Right atrium auricular region (tissue), 2 donors: ENCODE measurements at regions not wholly inside any gene's neighbourhood (a gene's known extent, or its start where the extent isn't known, plus 50 kb on each side); places are given as distances from the start of the nearest gene placed in this dataset.

ENCODE experiments used
- DNase-seq: peaks from one replicate; pipeline ENCODE4 v3.0.0-alpha.2; 2019; ENCODE audit warnings: low spot score
- H3K27ac ChIP-seq, 2 donors: fragments of 200-600 bp; sonication (generic); 1 replicate in 1 of 2; 2 replicates in 1 of 2; pipeline ENCODE4 v1.5.1; 2016 to 2019
- H3K27me3 ChIP-seq, 2 donors: fragments of 200-600 bp; sonication (generic); one replicate each; pipeline versions ENCODE4 v1.5.1 to v1.6.0; 2017 to 2019
- H3K36me3 ChIP-seq: fragments of 200-600 bp; sonication (generic); one replicate; pipeline ENCODE4 v1.5.1; 2016
- H3K4me1 ChIP-seq, 2 donors: fragments of 200-600 bp; sonication (generic); one replicate each; pipeline versions ENCODE4 v1.5.1 to v1.6.0; 2017 to 2019
- H3K4me3 ChIP-seq, 2 donors: fragments of 200-600 bp; sonication (generic); 1 replicate in 1 of 2; 2 replicates in 1 of 2; pipeline ENCODE4 v1.5.1; 2017 to 2019; ENCODE audit warnings: mild to moderate bottlenecking in 1 of 2, moderate library complexity in 1 of 2
- H3K9me3 ChIP-seq, 2 donors: fragments of 200-600 bp; sonication (generic); one replicate each; pipeline ENCODE4 v1.5.1; 2019
- TF ChIP-seq, protein P1 (sequence below), 2 donors: fragments of 200-600 bp; sonication (generic); IDR thresholded peaks; one replicate each; pipeline ENCODE4 v1.5.1; 2019; ENCODE audit warnings: antibody characterized with exemption in 2 of 2

GRCh38 chrX:20511792-20512191 lies 245.1 kb upstream of the RPS6KA3 start:
- H3K27ac ChIP-seq: no peak overlapping the region

DNA sequence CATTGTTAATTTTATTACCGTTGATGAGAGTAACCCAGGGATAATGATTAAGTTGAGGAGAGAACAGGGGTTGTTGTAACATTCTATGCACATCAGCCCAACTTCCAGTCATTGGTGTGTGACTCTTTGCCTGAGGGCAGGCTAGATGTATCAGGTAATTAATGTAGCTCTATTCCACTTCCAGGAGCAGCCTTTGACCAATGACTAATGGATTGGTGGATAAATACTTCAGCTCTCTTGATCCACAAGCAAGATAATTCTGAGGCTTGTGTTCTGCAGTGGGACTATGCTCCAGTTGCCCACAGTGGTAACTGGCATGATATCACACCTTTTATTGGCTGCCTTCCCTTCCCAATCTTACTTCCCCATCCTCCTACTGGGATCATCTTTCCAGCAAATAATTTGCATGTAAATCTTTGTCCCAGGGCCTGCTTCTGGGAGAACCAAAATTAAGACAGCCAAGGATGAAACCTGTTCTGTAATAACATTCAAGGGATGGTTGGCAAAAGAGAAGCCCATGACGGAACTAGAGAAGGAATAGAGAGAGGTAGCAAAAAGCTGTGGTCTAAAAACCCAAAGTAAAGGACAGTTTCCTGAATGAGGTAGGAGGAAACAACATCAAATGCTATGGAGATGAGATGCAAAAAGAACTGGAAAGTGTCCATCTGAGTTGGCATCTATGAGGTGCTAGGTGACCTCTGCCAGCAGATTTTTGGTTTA lies 241.4 kb upstream of the RPS6KA3 start:
- Histone ChIP-seq H3K9me3 (no peaks in the 10 kb centered on the region), H3K27ac (no peak overlapping the region), H3K4me1 (no peaks in the 10 kb centered on the region), H3K4me3 (no peak overlapping the region), H3K36me3 (no peaks in the 10 kb centered on the region), H3K27me3 (no peaks in the 10 kb centered on the region)
- no peak for DNase-seq
- TF ChIP-seq, protein P1, sequence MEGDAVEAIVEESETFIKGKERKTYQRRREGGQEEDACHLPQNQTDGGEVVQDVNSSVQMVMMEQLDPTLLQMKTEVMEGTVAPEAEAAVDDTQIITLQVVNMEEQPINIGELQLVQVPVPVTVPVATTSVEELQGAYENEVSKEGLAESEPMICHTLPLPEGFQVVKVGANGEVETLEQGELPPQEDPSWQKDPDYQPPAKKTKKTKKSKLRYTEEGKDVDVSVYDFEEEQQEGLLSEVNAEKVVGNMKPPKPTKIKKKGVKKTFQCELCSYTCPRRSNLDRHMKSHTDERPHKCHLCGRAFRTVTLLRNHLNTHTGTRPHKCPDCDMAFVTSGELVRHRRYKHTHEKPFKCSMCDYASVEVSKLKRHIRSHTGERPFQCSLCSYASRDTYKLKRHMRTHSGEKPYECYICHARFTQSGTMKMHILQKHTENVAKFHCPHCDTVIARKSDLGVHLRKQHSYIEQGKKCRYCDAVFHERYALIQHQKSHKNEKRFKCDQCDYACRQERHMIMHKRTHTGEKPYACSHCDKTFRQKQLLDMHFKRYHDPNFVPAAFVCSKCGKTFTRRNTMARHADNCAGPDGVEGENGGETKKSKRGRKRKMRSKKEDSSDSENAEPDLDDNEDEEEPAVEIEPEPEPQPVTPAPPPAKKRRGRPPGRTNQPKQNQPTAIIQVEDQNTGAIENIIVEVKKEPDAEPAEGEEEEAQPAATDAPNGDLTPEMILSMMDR (IDR thresholded peaks at IDR 0.05): no peak

More at GRCh38 chrX:20511792-20512191, 245.1 kb upstream of the RPS6KA3 start:
- TF ChIP-seq, protein P1 (IDR thresholded peaks at IDR 0.05): no peak
- H3K36me3 ChIP-seq: no peaks in the 10 kb centered on the region
- H3K4me3 ChIP-seq: no peak overlapping the region
- H3K27me3 ChIP-seq: no peaks in the 10 kb centered on the region
- H3K9me3 ChIP-seq: no peaks in the 10 kb centered on the region
- no peak for DNase-seq
- H3K4me1 ChIP-seq: no peaks in the 10 kb centered on the region

DNA sequence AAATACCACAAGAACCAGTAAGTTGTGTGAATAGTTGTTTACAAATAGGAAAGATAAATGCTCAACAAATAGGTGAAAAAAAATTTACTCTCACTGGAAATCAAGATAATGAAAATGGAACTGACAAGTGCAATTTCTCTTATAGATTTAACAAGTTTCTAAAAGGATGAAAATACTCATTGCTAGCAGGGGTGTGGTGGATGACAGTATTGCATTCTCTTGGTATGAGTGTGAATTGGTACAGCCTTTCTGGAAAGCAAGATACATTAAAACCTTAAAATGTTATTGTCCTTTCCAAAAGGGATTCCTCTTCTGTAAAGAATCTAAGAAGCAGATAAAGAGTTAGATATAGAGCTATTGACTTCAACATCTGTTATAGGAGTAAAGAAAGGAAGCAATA lies 240.0 kb upstream of the RPS6KA3 start:
- H3K27ac ChIP-seq: no peak overlapping the region
- H3K36me3 ChIP-seq: no peaks in the 10 kb centered on the region
- TF ChIP-seq, protein P1 (IDR thresholded peaks at IDR 0.05): no peak
- no peaks in the 10 kb centered on the region for H3K9me3 ChIP-seq
- DNase-seq: no peak
- no peak overlapping the region for H3K4me3 ChIP-seq
- no peaks in the 10 kb centered on the region for H3K27me3 ChIP-seq
- no peaks in the 10 kb centered on the region for H3K4me1 ChIP-seq

- Histone ChIP-seq H3K9me3 (no peaks in the 10 kb centered on the region), H3K27me3 (peaks cover 0 to 8% of the 10 kb centered on the region in 2 donors), H3K36me3 (no peaks in the 10 kb centered on the region), H3K4me3 (no peak overlapping the region), H3K27ac (no peak overlapping the region), H3K4me1 (no peaks in the 10 kb centered on the region)
- DNase-seq: no peak
- TF ChIP-seq, protein P1 (IDR thresholded peaks at IDR 0.05): no peak
Measured at GRCh38 chrX:20500949-20501348, 234.2 kb upstream of the RPS6KA3 start.

DNA sequence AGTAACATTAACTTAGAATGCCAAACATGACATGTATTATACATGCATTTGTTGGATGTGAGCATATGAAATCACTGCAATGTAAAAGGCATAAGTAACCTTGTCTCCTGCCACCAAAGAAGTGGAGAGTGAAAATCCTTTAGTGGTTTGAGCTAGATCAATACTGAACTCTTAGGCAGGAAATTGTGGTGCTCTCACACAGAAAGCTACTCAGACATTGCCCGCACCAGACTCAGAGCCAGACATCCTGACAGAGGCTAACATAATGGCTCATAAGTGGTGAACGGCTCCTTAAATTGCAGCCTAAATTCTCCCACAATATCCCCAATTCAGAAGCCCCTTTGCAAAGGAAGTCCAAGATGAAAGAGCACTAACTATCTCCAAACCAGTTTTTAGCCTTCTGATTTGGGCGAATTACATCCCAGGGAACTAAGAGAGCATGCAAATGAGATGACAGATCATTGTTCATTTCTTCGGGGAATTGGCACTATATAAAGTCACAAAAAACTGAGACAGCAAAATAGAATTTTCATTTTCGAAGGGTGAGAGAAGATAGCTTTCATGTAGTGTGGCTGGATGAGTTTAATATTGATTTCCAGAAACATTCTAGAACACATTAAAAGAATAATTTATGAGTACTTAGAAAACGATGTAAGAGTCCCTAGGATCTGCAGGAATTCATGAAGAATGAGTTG lies 233.6 kb upstream of the RPS6KA3 start:
- H3K36me3 ChIP-seq: no peaks in the 10 kb centered on the region

More for the DNA sequence above, 233.6 kb upstream of the RPS6KA3 start:
- peaks cover 0 to 8% of the 10 kb centered on the region in 2 donors for H3K27me3 ChIP-seq
- H3K27ac ChIP-seq: no peak overlapping the region
- H3K4me1 ChIP-seq: no peaks in the 10 kb centered on the region
- H3K9me3 ChIP-seq: no peaks in the 10 kb centered on the region
- DNase-seq: no peak
- no peak overlapping the region for H3K4me3 ChIP-seq
- TF ChIP-seq, protein P1 (IDR thresholded peaks at IDR 0.05): no peak
